ENCODE measurements at regions not wholly inside any gene's neighbourhood (a gene's known extent, or its start where the extent isn't known, plus 50 kb on each side); places are given as distances from the start of the nearest gene placed in this dataset.

DNA sequence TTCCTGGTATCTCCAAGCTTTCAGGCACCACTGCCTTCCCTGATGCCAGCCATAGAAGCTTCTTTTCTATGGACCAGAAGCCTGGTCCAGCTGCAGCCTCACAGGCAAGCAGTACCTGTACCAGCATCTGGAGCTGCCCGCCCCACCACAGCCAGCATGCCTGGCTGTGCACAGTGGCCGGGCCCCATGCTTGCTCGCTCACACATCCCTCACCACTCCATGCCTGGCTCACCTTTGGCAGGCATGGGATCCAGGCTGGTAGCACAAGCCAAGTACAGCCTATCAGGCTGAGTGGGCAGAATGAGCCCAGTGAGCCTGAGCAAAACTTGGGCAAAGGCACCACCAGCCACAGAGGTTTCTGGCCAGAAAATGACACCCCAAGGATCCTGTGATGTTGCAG lies 93.4 kb downstream of the TPRA1 start:
- H3K4me1 ChIP-seq: no peaks in the 10 kb centered on the region
- peaks cover 0 to 26% of the 10 kb centered on the region in 2 donors for H3K9me3 ChIP-seq
- H3K4me3 ChIP-seq: no peak overlapping the region
- no peaks in the 10 kb centered on the region for H3K27me3 ChIP-seq
- intact Hi-C loops (cut with DNase I; ENCODE audit: low total_unique reads): no loop called here
- no peaks in the 10 kb centered on the region for H3K36me3 ChIP-seq
- no peak for DNase-seq (ENCODE audit: low spot score in 2 of 2)
- TF ChIP-seq POLR2AphosphoS5 (IDR thresholded peaks at IDR 0.05): no peak
- TF ChIP-seq POLR2A (IDR thresholded peaks at IDR 0.05): no peak
- no peak for TF ChIP-seq CTCF (IDR thresholded peaks at IDR 0.05)
- H3K27ac ChIP-seq: no peak overlapping the region

- Histone ChIP-seq H3K36me3 (no peaks in the 10 kb centered on the region), H3K27me3 (no peaks in the 10 kb centered on the region), H3K9me3 (peaks cover 0 to 15% of the 10 kb centered on the region in 2 donors), H3K4me3 (no peak overlapping the region), H3K27ac (no peak overlapping the region), H3K4me1 (no peaks in the 10 kb centered on the region)
- TF ChIP-seq POLR2A (IDR thresholded peaks at IDR 0.05): no peak
- no peak for TF ChIP-seq POLR2AphosphoS5 (IDR thresholded peaks at IDR 0.05)
- TF ChIP-seq CTCF (IDR thresholded peaks at IDR 0.05): no peak
- intact Hi-C loops (cut with DNase I; ENCODE audit: low total_unique reads): loop anchor here (1.0 kb wide), 1 partner anchor 40 kb away; no protein-coding TSS in a partner anchor
- no peak for DNase-seq (ENCODE audit: low spot score in 2 of 2)
These were observed 94.5 kb downstream of the TPRA1 start for GRCh38 chr3:127495821-127496655.

DNA sequence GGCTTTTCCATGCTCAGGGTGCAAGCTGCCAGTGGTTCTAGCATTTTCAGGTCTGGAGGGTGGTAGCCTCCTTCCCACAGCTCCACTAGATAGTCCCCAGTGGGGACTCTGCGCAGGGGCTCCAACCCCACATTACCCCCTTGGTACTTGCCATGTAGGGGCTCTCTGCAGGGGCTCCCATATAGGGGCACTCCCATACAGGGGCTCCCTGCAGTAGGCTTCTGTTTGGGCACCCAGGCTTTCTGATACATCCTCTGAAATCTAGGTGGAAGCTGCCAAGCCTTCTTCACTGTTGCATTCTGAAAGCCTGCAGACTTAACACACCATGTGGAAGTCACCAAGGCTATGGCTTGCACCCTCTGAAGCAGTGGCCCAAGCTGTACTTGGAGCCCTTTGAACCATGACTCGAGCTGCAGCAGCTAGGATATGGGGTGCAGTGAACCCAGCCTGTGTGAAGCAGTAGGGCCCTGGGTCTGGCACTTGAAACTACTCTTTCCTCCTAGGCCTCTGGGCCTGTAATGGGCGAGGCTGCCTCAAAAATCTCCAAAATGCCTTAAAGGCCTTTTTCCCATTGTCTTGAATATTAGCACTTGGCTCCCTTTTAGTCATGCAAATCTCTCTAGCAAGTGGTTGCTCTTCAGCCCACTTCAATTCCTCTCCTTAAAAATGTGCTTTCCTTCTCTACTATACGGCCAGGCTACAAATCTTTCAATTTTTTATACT lies 96.4 kb downstream of the TPRA1 start:
- DNase-seq (ENCODE audit: low spot score in 2 of 2): no peak
- no peak overlapping the region for H3K27ac ChIP-seq
- H3K4me3 ChIP-seq: no peak overlapping the region
- H3K27me3 ChIP-seq: no peaks in the 10 kb centered on the region
- H3K9me3 ChIP-seq: no peaks in the 10 kb centered on the region
- H3K36me3 ChIP-seq: no peaks in the 10 kb centered on the region
- TF ChIP-seq POLR2A (IDR thresholded peaks at IDR 0.05) (no peak), POLR2AphosphoS5 (IDR thresholded peaks at IDR 0.05) (no peak), CTCF (IDR thresholded peaks at IDR 0.05) (no peak)
- intact Hi-C loops (cut with DNase I; ENCODE audit: low total_unique reads): no loop called here
- no peaks in the 10 kb centered on the region for H3K4me1 ChIP-seq

DNA sequence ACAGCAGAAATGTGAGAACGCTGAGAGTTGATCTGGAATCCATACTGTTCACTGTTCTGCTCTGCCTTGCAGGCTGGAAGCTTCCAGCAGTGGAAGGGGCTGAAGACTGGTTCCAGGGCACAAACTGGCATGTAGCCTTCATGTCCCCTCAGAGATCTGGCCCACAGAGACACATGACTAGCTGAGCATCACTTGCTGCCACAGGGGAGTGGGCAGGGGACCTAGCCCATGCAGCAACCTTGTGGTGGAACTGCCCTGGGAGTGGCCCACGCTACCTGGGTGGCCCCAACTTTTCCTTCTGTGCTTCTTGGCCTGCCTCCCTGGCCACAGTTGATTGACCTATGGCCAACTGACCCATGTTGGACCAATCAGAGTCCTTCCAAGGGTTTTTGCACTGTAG lies 98.1 kb downstream of the TPRA1 start:
- intact Hi-C loops (cut with DNase I; ENCODE audit: low total_unique reads): no loop called here
- no peak for DNase-seq (ENCODE audit: low spot score in 2 of 2)
- Histone ChIP-seq H3K36me3 (no peaks in the 10 kb centered on the region), H3K4me1 (no peaks in the 10 kb centered on the region), H3K27me3 (no peaks in the 10 kb centered on the region), H3K27ac (no peak overlapping the region), H3K9me3 (no peaks in the 10 kb centered on the region), H3K4me3 (no peak overlapping the region)
- TF ChIP-seq POLR2A (IDR thresholded peaks at IDR 0.05) (no peak), CTCF (IDR thresholded peaks at IDR 0.05) (no peak), POLR2AphosphoS5 (IDR thresholded peaks at IDR 0.05) (no peak)

DNA sequence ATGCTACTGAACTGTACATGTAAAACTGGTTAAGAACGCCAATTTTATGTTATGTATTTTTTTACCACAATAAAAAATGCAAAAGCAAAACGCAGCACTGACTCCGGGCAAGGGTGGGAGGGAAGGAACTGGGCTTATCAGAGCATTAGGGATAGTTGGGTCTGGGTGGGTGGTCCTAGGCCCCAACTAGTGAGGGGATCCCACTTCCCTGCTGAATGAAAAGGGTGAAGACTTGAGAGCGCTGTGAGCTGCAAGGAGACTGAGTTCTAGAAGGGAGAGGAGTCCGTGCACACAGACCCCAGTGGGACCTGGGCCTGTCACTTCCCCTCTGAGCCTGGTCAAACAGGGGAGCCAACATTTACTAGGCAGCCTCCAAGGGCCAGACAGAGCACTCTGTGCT lies 98.6 kb downstream of the TPRA1 start:
- intact Hi-C loops (cut with DNase I; ENCODE audit: low total_unique reads): no loop called here
- no peak for DNase-seq (ENCODE audit: low spot score in 2 of 2)
- H3K27ac ChIP-seq: no peak overlapping the region
- no peaks in the 10 kb centered on the region for H3K27me3 ChIP-seq
- H3K9me3 ChIP-seq: no peaks in the 10 kb centered on the region
- H3K36me3 ChIP-seq: no peaks in the 10 kb centered on the region
- no peaks in the 10 kb centered on the region for H3K4me1 ChIP-seq
- TF ChIP-seq CTCF (IDR thresholded peaks at IDR 0.05) (no peak), POLR2A (IDR thresholded peaks at IDR 0.05) (no peak), POLR2AphosphoS5 (IDR thresholded peaks at IDR 0.05) (no peak)
- H3K4me3 ChIP-seq: no peak overlapping the region

Data from breast epithelium (tissue), 4 donors.